HG03159 (cell line): ENCODE measurements at regions not wholly inside any gene's neighbourhood (a gene's known extent, or its start where the extent isn't known, plus 50 kb on each side); places are given as distances from the start of the nearest gene placed in this dataset.
"Not testable (repeated sequence)": the region's sequence is repeated elsewhere in the genome, so short reads cannot be mapped to it uniquely, and the experiment has no call there.

Experiments
- ATAC-seq: cut with Tn5 transposase; IDR thresholded peaks from one replicate; pipeline ENCODE4 v1.9.1; 2021; ENCODE audit warnings: mild to moderate bottlenecking, moderate library complexity; ENCODE audit not compliant: unreplicated experiment

- no peak for ATAC-seq
Observed at GRCh38 chr6:138656364-138657064, 117.1 kb upstream of the CCDC28A start.

GRCh38 chr6:138657065-138657425 lies 116.5 kb upstream of the CCDC28A start:
- ATAC-seq, result no peak

- ATAC-seq, result no peak
Observed at GRCh38 chr6:138659998-138660397, 113.6 kb upstream of the CCDC28A start.

GRCh38 chr6:138662471-138662870 lies 111.1 kb upstream of the CCDC28A start:
- no peak for ATAC-seq

GRCh38 chr6:138663892-138664291 lies 109.7 kb upstream of the CCDC28A start:
- no peak for ATAC-seq

GRCh38 chr6:138664745-138665144 lies 108.8 kb upstream of the CCDC28A start:
- no peak for ATAC-seq

- no peak for ATAC-seq
Observed at GRCh38 chr6:138666636-138667035, 106.9 kb upstream of the CCDC28A start.

- ATAC-seq, result no peak
Observed at GRCh38 chr6:138667408-138667807, 106.2 kb upstream of the CCDC28A start.

- ATAC-seq, result no peak
Observed at GRCh38 chr6:138671351-138671750, 102.2 kb upstream of the CCDC28A start.

GRCh38 chr6:138673346-138674014 lies 100.1 kb upstream of the CCDC28A start:
- no peak for ATAC-seq

- ATAC-seq, result not testable (repeated sequence)
Observed at GRCh38 chr6:138674444-138674843, 99.1 kb upstream of the CCDC28A start.

GRCh38 chr6:138677538-138677937 lies 96.0 kb upstream of the CCDC28A start:
- ATAC-seq, result no peak

- no peak for ATAC-seq
Observed at GRCh38 chr6:138678168-138678567, 95.4 kb upstream of the CCDC28A start.

- no peak for ATAC-seq
Observed at GRCh38 chr6:138680085-138680484, 93.5 kb upstream of the CCDC28A start.

- no peak for ATAC-seq
Observed at GRCh38 chr6:138681627-138682026, 91.9 kb upstream of the CCDC28A start.

GRCh38 chr6:138682704-138683527 lies 90.7 kb upstream of the CCDC28A start:
- ATAC-seq, result no peak

- ATAC-seq, result no peak
Observed at GRCh38 chr6:138685257-138685656, 88.3 kb upstream of the CCDC28A start.

- ATAC-seq, result no peak
Observed at GRCh38 chr6:138685781-138686180, 87.8 kb upstream of the CCDC28A start.

GRCh38 chr6:138688580-138688979 lies 85.0 kb upstream of the CCDC28A start:
- no peak for ATAC-seq

GRCh38 chr6:138689849-138690248 lies 83.7 kb upstream of the CCDC28A start:
- no peak for ATAC-seq

GRCh38 chr6:138690975-138691594 lies 82.5 kb upstream of the CCDC28A start:
- ATAC-seq, result no peak
